Caco-2 (cell line): ENCODE measurements at regions not wholly inside any gene's neighbourhood (a gene's known extent, or its start where the extent isn't known, plus 50 kb on each side); places are given as distances from the start of the nearest gene placed in this dataset.
"Not testable (repeated sequence)": the region's sequence is repeated elsewhere in the genome, so short reads cannot be mapped to it uniquely, and the experiment has no call there.

Experiments used
- BruUV-seq: library from RNA; stranded (reverse); fragments of 400-500 nt; replicated peaks from 2 replicates; lab custom pipeline; 2021; lab: Mats Ljungman, UMichigan
- CTCF ChIA-PET: fragments of 300-600 bp; sonication (Branson Sonifier 250); formaldehyde crosslinking; loops from one replicate; lab custom pipeline; 2022; ENCODE audit warnings: antibody characterized with exemption; lab: Charles Lee
- POLR2A ChIA-PET: fragments of 300-600 bp; sonication (Branson Sonifier 250); formaldehyde crosslinking; loops from one replicate; lab custom pipeline; 2022; ENCODE audit warnings: antibody characterized with exemption; lab: Charles Lee
- DNase-seq, 2 experiments: peaks; one replicate each; pipeline versions ENCODE4 v3.0.0 to v3.0.0-alpha.2; 2020 to 2022
- H3K27me3 ChIP-seq: replicated peaks from 2 replicates; pipeline ENCODE4 v1.6.0; 2011; ENCODE audit warnings: low read length; ENCODE audit not compliant: control insufficient read depth, insufficient read depth
- H3K36me3 ChIP-seq: 2 replicates; pipeline ENCODE4 v1.5.1; 2011; ENCODE audit warnings: low read length; ENCODE audit not compliant: control insufficient read depth, insufficient read depth
- H3K4me1 ChIP-seq: fragments of 250-450 bp; sonication (Bioruptor Pico); 2 replicates; pipeline ENCODE4 v1.5.1; 2020; ENCODE audit warnings: mild to moderate bottlenecking
- H3K4me3 ChIP-seq: 2 replicates; pipeline ENCODE4 v1.5.1; 2011; ENCODE audit warnings: low read depth, mild to moderate bottlenecking, control low read depth, low read length
- H3K9me3 ChIP-seq: fragments of 250-450 bp; sonication (Bioruptor Pico); 2 replicates; pipeline ENCODE4 v1.5.1; 2020; ENCODE audit warnings: mild to moderate bottlenecking, moderate library complexity
- H3K27ac Mint-ChIP-seq: one replicate; pipeline ENCODE4 v1.8.0; 2022; ENCODE audit warnings: mixed read lengths; ENCODE audit not compliant: unreplicated experiment
- H3K27me3 Mint-ChIP-seq: one replicate; pipeline ENCODE4 v1.8.0; 2022; ENCODE audit warnings: mixed read lengths; ENCODE audit not compliant: insufficient read depth, unreplicated experiment
- H3K36me3 Mint-ChIP-seq: one replicate; pipeline ENCODE4 v1.8.0; 2022; ENCODE audit warnings: mild to moderate bottlenecking, mixed read lengths; ENCODE audit not compliant: insufficient read depth, unreplicated experiment
- H3K4me1 Mint-ChIP-seq: one replicate; pipeline ENCODE4 v1.8.0; 2022; ENCODE audit warnings: low read depth, mixed read lengths; ENCODE audit not compliant: unreplicated experiment
- H3K4me3 Mint-ChIP-seq: one replicate; pipeline ENCODE4 v1.8.0; 2022; ENCODE audit warnings: mild to moderate bottlenecking, moderate library complexity, mixed read lengths; ENCODE audit not compliant: unreplicated experiment
- H3K9me3 Mint-ChIP-seq: one replicate; pipeline ENCODE4 v1.8.0; 2022; ENCODE audit warnings: mixed read lengths; ENCODE audit not compliant: unreplicated experiment
- CTCF ChIP-seq, 2 experiments: fragments of 200-600 bp in 1 of 2; IDR thresholded peaks; 1 replicate in 1 of 2; 2 replicates in 1 of 2; pipeline versions ENCODE4 v1.5.1 to v1.8.0; 2011 to 2022; ENCODE audit warnings: antibody characterized with exemption in 1 of 2, control low read depth in 1 of 2, inconsistent platforms in 1 of 2, low read depth in 1 of 2, low read length in 1 of 2, mild to moderate bottlenecking in 1 of 2, moderate library complexity in 1 of 2; ENCODE audit not compliant: insufficient read depth in 1 of 2, severe bottlenecking in 1 of 2, unreplicated experiment in 1 of 2
- intact Hi-C: fragments of 100-400 bp; cut with micrococcal nuclease; formaldehyde crosslinking; loops from one replicate; pipeline ENCODE4 v1.10.0; 2022; ENCODE audit not compliant: unreplicated experiment

- no peaks in the 10 kb centered on the region for H3K4me1 ChIP-seq
- BruUV-seq: no TSS peak
- H3K9me3 ChIP-seq: no peaks in the 10 kb centered on the region
- Mint-ChIP-seq H3K36me3 (no peaks in the 10 kb centered on the region), H3K4me3 (no peak overlapping the region), H3K27me3 (no peaks in the 10 kb centered on the region), H3K4me1 (no peaks in the 10 kb centered on the region), H3K27ac (no peak overlapping the region), H3K9me3 (no peaks in the 10 kb centered on the region)
- H3K4me3 ChIP-seq: no peak overlapping the region
- TF ChIP-seq CTCF (IDR thresholded peaks at IDR 0.05; ENCODE audit: insufficient read depth in 1 of 2, low read depth in 1 of 2, low read length in 1 of 2, severe bottlenecking in 1 of 2, unreplicated experiment in 1 of 2): no peak
- POLR2A ChIA-PET: no interaction called here
- no peaks in the 10 kb centered on the region for H3K36me3 ChIP-seq
- no peaks in the 10 kb centered on the region for H3K27me3 ChIP-seq
- intact Hi-C loops: loop anchor here (5.0 kb wide), 1 partner anchor 101 kb away; no protein-coding TSS in a partner anchor
- CTCF ChIA-PET: no interaction called here
- DNase-seq: no peak
These were observed 644.2 kb downstream of the ETS1 start for GRCh38 chr11:127943152-127943551.

GRCh38 chr11:127941554-127941953 is 645.8 kb downstream of the ETS1 start:
- POLR2A ChIA-PET, H3K27ac Mint-ChIP-seq, H3K9me3 Mint-ChIP-seq, DNase-seq, H3K4me1 Mint-ChIP-seq, H3K36me3 ChIP-seq, H3K27me3 Mint-ChIP-seq, H3K27me3 ChIP-seq, H3K4me1 ChIP-seq, BruUV-seq, H3K36me3 Mint-ChIP-seq, CTCF ChIA-PET, H3K9me3 ChIP-seq, H3K4me3 ChIP-seq, H3K4me3 Mint-ChIP-seq: not testable (repeated sequence)
- intact Hi-C loops: loop anchor here (5.0 kb wide), 1 partner anchor 99 kb away; no protein-coding TSS in a partner anchor

GRCh38 chr11:127939000-127939399 is 648.4 kb downstream of the ETS1 start:
- Mint-ChIP-seq H3K4me1 (no peaks in the 10 kb centered on the region), H3K36me3 (no peaks in the 10 kb centered on the region), H3K27ac (no peak overlapping the region), H3K4me3 (no peak overlapping the region), H3K9me3 (peaks cover 18% of the 10 kb centered on the region), H3K27me3 (peaks cover 8% of the 10 kb centered on the region)
- ChIA-PET CTCF (no interaction called here), POLR2A (no interaction called here)
- no TSS peak for BruUV-seq
- Histone ChIP-seq H3K4me3 (no peak overlapping the region), H3K4me1 (no peaks in the 10 kb centered on the region), H3K27me3 (no peaks in the 10 kb centered on the region), H3K36me3 (no peaks in the 10 kb centered on the region), H3K9me3 (no peaks in the 10 kb centered on the region)
- DNase-seq: no peak
- intact Hi-C loops: no loop called here
- no peak for TF ChIP-seq CTCF (IDR thresholded peaks at IDR 0.05; ENCODE audit: insufficient read depth in 1 of 2, low read depth in 1 of 2, low read length in 1 of 2, severe bottlenecking in 1 of 2, unreplicated experiment in 1 of 2)

GRCh38 chr11:127935081-127935480 is 652.3 kb downstream of the ETS1 start:
- Mint-ChIP-seq H3K36me3 (no peaks in the 10 kb centered on the region), H3K27me3 (peaks cover 8% of the 10 kb centered on the region), H3K9me3 (peaks cover 21% of the 10 kb centered on the region), H3K27ac (no peak overlapping the region), H3K4me3 (no peak overlapping the region), H3K4me1 (no peaks in the 10 kb centered on the region)
- intact Hi-C loops: no loop called here
- ChIA-PET CTCF (no interaction called here), POLR2A (no interaction called here)
- Histone ChIP-seq H3K36me3 (no peaks in the 10 kb centered on the region), H3K4me1 (no peaks in the 10 kb centered on the region), H3K4me3 (no peak overlapping the region), H3K9me3 (no peaks in the 10 kb centered on the region), H3K27me3 (no peaks in the 10 kb centered on the region)
- no TSS peak for BruUV-seq
- no peak for TF ChIP-seq CTCF (IDR thresholded peaks at IDR 0.05; ENCODE audit: insufficient read depth in 1 of 2, low read depth in 1 of 2, low read length in 1 of 2, severe bottlenecking in 1 of 2, unreplicated experiment in 1 of 2)
- DNase-seq: no peak

GRCh38 chr11:127933961-127934360 is 653.4 kb downstream of the ETS1 start:
- H3K27me3 Mint-ChIP-seq, H3K36me3 Mint-ChIP-seq, H3K27me3 ChIP-seq, POLR2A ChIA-PET, DNase-seq, H3K4me3 ChIP-seq, H3K4me3 Mint-ChIP-seq, H3K4me1 Mint-ChIP-seq, CTCF ChIA-PET, BruUV-seq, intact Hi-C loops, H3K36me3 ChIP-seq, H3K4me1 ChIP-seq, H3K27ac Mint-ChIP-seq, H3K9me3 ChIP-seq: not testable (repeated sequence)
- peaks cover 21% of the 10 kb centered on the region for H3K9me3 Mint-ChIP-seq
